GM18873 (cell line): ENCODE measurements at regions not wholly inside any gene's neighbourhood (a gene's known extent, or its start where the extent isn't known, plus 50 kb on each side); places are given as distances from the start of the nearest gene placed in this dataset.

Source experiments
- ATAC-seq: cut with Tn5 transposase; IDR thresholded peaks from one replicate; pipeline ENCODE4 v1.9.1; 2021; ENCODE audit warnings: mild to moderate bottlenecking, moderate library complexity, moderate number of reproducible peaks; ENCODE audit not compliant: unreplicated experiment, low FRiP score

DNA sequence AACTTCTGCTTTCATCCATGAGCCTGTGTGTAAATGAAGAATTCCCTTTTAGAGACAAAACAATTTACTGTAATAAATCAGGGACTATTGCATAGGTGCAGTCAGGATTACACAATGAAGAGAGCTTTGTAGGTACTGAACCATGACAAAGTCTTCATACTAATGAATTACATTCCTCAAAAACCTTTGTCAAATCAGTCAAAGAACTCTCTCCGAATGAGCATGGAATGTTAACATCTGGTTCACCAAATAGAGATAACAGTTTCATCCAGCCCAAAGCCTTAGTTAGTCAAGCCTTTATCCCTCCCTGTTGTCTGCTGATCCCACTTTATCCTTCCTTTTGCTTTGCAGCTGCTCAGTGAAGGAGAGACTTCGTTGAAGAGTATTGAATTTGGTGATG lies 62.9 kb upstream of the DMRTA1 start:
- no peak for ATAC-seq

- ATAC-seq, result no peak
These were observed 57.4 kb upstream of the DMRTA1 start for GRCh38 chr9:22389271-22389670.

- no peak for ATAC-seq
These were observed 54.1 kb upstream of the DMRTA1 start for GRCh38 chr9:22392523-22392922.

GRCh38 chr9:22395687-22396141 lies 50.9 kb upstream of the DMRTA1 start:
- ATAC-seq, result no peak
